ENCODE measurements at regions not wholly inside any gene's neighbourhood (a gene's known extent, or its start where the extent isn't known, plus 50 kb on each side); places are given as distances from the start of the nearest gene placed in this dataset.

- Mint-ChIP-seq H3K36me3 (ENCODE audit: low read depth) (no peaks in the 10 kb centered on the region), H3K4me3 (no peak overlapping the region), H3K9me3 (no peaks in the 10 kb centered on the region), H3K4me1 (ENCODE audit: low read depth) (no peaks in the 10 kb centered on the region), H3K27ac (no peak overlapping the region), H3K27me3 (peaks cover 13% of the 10 kb centered on the region)
- no peak for ATAC-seq (ENCODE audit: poor library complexity)
- Histone ChIP-seq H3K4me1 (ENCODE audit: insufficient read depth, low read length) (no peaks in the 10 kb centered on the region), H3K4me3 (ENCODE audit: low read length) (no peak overlapping the region), H3K36me3 (ENCODE audit: insufficient read depth, low read length) (no peaks in the 10 kb centered on the region), H3K27me3 (ENCODE audit: control insufficient read depth in 1 of 2, insufficient read depth in 2 of 2, low read length in 2 of 2) (no peaks in the 10 kb centered on the region), H3K27ac (ENCODE audit: low read depth in 1 of 2, low read length in 2 of 2) (no peak overlapping the region), H3K9me3 (ENCODE audit: control insufficient read depth in 1 of 2, insufficient read depth in 1 of 2, low read length in 2 of 2) (no peaks in the 10 kb centered on the region)
- intact Hi-C loops (cut with DNase I, micrococcal nuclease): no loop called here
- CTCF ChIA-PET: no interaction called here
- TF ChIP-seq CTCF (IDR thresholded peaks at IDR 0.05): no peak
- POLR2A ChIA-PET: no interaction called here
- no peak for DNase-seq
Measured at GRCh38 chr9:75739884-75740611, 150.4 kb upstream of the PCSK5 start.

- H3K9me3 ChIP-seq (ENCODE audit: control insufficient read depth in 1 of 2, insufficient read depth in 1 of 2, low read length in 2 of 2): no peaks in the 10 kb centered on the region
- no peak for TF ChIP-seq CTCF (IDR thresholded peaks at IDR 0.05)
- CTCF ChIA-PET: no interaction called here
Measured at GRCh38 chr9:75743855-75744254, 146.6 kb upstream of the PCSK5 start.

GRCh38 chr9:75754080-75754479 lies 136.4 kb upstream of the PCSK5 start:
- Mint-ChIP-seq H3K27ac (no peak overlapping the region), H3K36me3 (ENCODE audit: low read depth) (no peaks in the 10 kb centered on the region), H3K27me3 (no peaks in the 10 kb centered on the region), H3K9me3 (no peaks in the 10 kb centered on the region), H3K4me1 (ENCODE audit: low read depth) (no peaks in the 10 kb centered on the region), H3K4me3 (no peak overlapping the region)
- TF ChIP-seq CTCF (IDR thresholded peaks at IDR 0.05): no peak
- no peak for ATAC-seq (ENCODE audit: poor library complexity)
- intact Hi-C loops (cut with DNase I, micrococcal nuclease): no loop called here
- CTCF ChIA-PET: no interaction called here
- POLR2A ChIA-PET: no interaction called here
- Histone ChIP-seq H3K4me3 (ENCODE audit: low read length) (no peak overlapping the region), H3K4me1 (ENCODE audit: insufficient read depth, low read length) (no peaks in the 10 kb centered on the region), H3K36me3 (ENCODE audit: insufficient read depth, low read length) (no peaks in the 10 kb centered on the region), H3K27me3 (ENCODE audit: control insufficient read depth in 1 of 2, insufficient read depth in 2 of 2, low read length in 2 of 2) (no peaks in the 10 kb centered on the region), H3K9me3 (ENCODE audit: control insufficient read depth in 1 of 2, insufficient read depth in 1 of 2, low read length in 2 of 2) (no peaks in the 10 kb centered on the region), H3K27ac (ENCODE audit: low read depth in 1 of 2, low read length in 2 of 2) (no peak overlapping the region)
- no peak for DNase-seq

More at GRCh38 chr9:75743855-75744254, 146.6 kb upstream of the PCSK5 start:
- H3K4me3 Mint-ChIP-seq: no peak overlapping the region
- POLR2A ChIA-PET: no interaction called here
- H3K4me1 Mint-ChIP-seq (ENCODE audit: low read depth): no peaks in the 10 kb centered on the region
- intact Hi-C loops (cut with DNase I, micrococcal nuclease): no loop called here
- H3K27me3 ChIP-seq (ENCODE audit: control insufficient read depth in 1 of 2, insufficient read depth in 2 of 2, low read length in 2 of 2): no peaks in the 10 kb centered on the region
- H3K9me3 Mint-ChIP-seq: no peaks in the 10 kb centered on the region
- H3K36me3 Mint-ChIP-seq (ENCODE audit: low read depth): no peaks in the 10 kb centered on the region
- H3K4me3 ChIP-seq (ENCODE audit: low read length): no peak overlapping the region
- H3K4me1 ChIP-seq (ENCODE audit: insufficient read depth, low read length): no peaks in the 10 kb centered on the region
- DNase-seq: no peak
- no peak for ATAC-seq (ENCODE audit: poor library complexity)
- no peak overlapping the region for H3K27ac Mint-ChIP-seq
- H3K27ac ChIP-seq (ENCODE audit: low read depth in 1 of 2, low read length in 2 of 2): no peak overlapping the region
- H3K27me3 Mint-ChIP-seq: peaks cover 13% of the 10 kb centered on the region
- H3K36me3 ChIP-seq (ENCODE audit: insufficient read depth, low read length): no peaks in the 10 kb centered on the region

Data from CD4-positive, alpha-beta T cell (primary cell).